BJ (cell line): ENCODE measurements at regions not wholly inside any gene's neighbourhood (a gene's known extent, or its start where the extent isn't known, plus 50 kb on each side); places are given as distances from the start of the nearest gene placed in this dataset.

Source experiments
- CTCF ChIA-PET: fragments of 350-600 bp; formaldehyde crosslinking; extraction: SDS; loops from one replicate; lab custom pipeline; 2021; ENCODE audit warnings: antibody characterized with exemption, inconsistent platforms; lab: Yijun Ruan, JAX
- POLR2A ChIA-PET: fragments of 300-600 bp; sonication (Branson Sonifier 250); formaldehyde crosslinking; extraction: SDS; loops from one replicate; lab custom pipeline; 2021; ENCODE audit warnings: antibody characterized with exemption; lab: Charles Lee
- DNase-seq: peaks from one replicate; pipeline ENCODE4 v3.0.0-alpha.2; 2011; ENCODE audit warnings: low read depth
- H3K27me3 ChIP-seq: 2 replicates; pipeline ENCODE4 v1.6.0; 2011; ENCODE audit warnings: low read length; ENCODE audit not compliant: control insufficient read depth, insufficient read depth
- H3K36me3 ChIP-seq: 2 replicates; pipeline ENCODE4 v1.5.1; 2011; ENCODE audit warnings: low read length; ENCODE audit not compliant: control insufficient read depth, insufficient read depth
- H3K4me3 ChIP-seq: 2 replicates; pipeline ENCODE4 v1.5.1; 2011; ENCODE audit warnings: low read depth, mild to moderate bottlenecking, control low read depth, low read length
- CTCF ChIP-seq: IDR thresholded peaks from 2 replicates; pipeline ENCODE4 v1.5.1; 2011; ENCODE audit warnings: low read depth, mild to moderate bottlenecking, control low read depth, inconsistent platforms, low read length, moderate library complexity; ENCODE audit not compliant: insufficient read depth

- no peak for DNase-seq
- H3K27me3 ChIP-seq: no peaks in the 10 kb centered on the region
- POLR2A ChIA-PET: no interaction called here
- no peak overlapping the region for H3K4me3 ChIP-seq
- TF ChIP-seq CTCF: no peak
- CTCF ChIA-PET: no interaction called here
- H3K36me3 ChIP-seq: no peaks in the 10 kb centered on the region
Observed at GRCh38 chr1:215330426-215330825, 236.7 kb upstream of the KCTD3 start.

- TF ChIP-seq CTCF: no peak
- no peak for DNase-seq
- no peak overlapping the region for H3K4me3 ChIP-seq
- H3K36me3 ChIP-seq: no peaks in the 10 kb centered on the region
- POLR2A ChIA-PET: no interaction called here
- CTCF ChIA-PET: no interaction called here
- no peaks in the 10 kb centered on the region for H3K27me3 ChIP-seq
Observed at GRCh38 chr1:215344539-215344938, 222.6 kb upstream of the KCTD3 start.

DNA sequence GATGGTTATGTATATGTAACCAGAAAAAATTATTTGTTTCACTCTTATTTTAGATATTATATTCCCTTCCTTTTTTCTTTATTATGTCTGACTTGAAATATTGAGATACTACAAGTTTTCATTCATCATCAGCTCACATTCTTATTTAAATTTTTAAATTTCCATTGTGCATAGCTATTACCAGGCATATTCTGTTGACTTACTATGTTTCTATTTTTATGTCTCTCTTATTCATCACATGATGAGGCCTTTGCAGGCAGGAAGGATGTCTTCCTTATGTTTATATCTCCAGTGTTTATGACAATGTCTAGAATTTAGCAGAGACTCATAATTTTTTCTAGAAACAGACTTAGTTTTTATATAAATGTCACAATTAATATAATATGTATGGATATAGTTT is 221.9 kb upstream of the KCTD3 start:
- no peaks in the 10 kb centered on the region for H3K27me3 ChIP-seq
- H3K36me3 ChIP-seq: no peaks in the 10 kb centered on the region
- H3K4me3 ChIP-seq: no peak overlapping the region
- POLR2A ChIA-PET: no interaction called here
- TF ChIP-seq CTCF: no peak
- no peak for DNase-seq
- CTCF ChIA-PET: interaction anchor here (0.7 kb wide), 1 partner anchor 686 kb away, joined by 5 read pairs; no protein-coding TSS in a partner anchor

GRCh38 chr1:215345766-215346165 is 221.3 kb upstream of the KCTD3 start:
- ChIA-PET POLR2A (no interaction called here), CTCF (interaction anchor here (0.7 kb wide), 1 partner anchor 686 kb away, joined by 5 read pairs; no protein-coding TSS in a partner anchor)
- no peak for DNase-seq
- no peak overlapping the region for H3K4me3 ChIP-seq
- no peaks in the 10 kb centered on the region for H3K27me3 ChIP-seq
- H3K36me3 ChIP-seq: no peaks in the 10 kb centered on the region
- no peak for TF ChIP-seq CTCF

- Histone ChIP-seq H3K4me3 (no peak overlapping the region), H3K36me3 (no peaks in the 10 kb centered on the region), H3K27me3 (no peaks in the 10 kb centered on the region)
- no peak for DNase-seq
- TF ChIP-seq CTCF: no peak
- ChIA-PET CTCF (interaction anchor here (2.3 kb wide), 1 partner anchor 17 kb away, joined by 5 read pairs; no protein-coding TSS in a partner anchor), POLR2A (no interaction called here)
Observed at GRCh38 chr1:215357901-215358300, 209.2 kb upstream of the KCTD3 start.
